H1 (cell line): ENCODE measurements at regions not wholly inside any gene's neighbourhood (a gene's known extent, or its start where the extent isn't known, plus 50 kb on each side); places are given as distances from the start of the nearest gene placed in this dataset.

Experiments
- CTCF ChIA-PET: fragments of 300-600 bp; sonication (Branson Sonifier 250); formaldehyde crosslinking; loops from one replicate; lab custom pipeline; 2021; ENCODE audit not compliant: partially characterized antibody; lab: Charles Lee
- POLR2A ChIA-PET: fragments of 300-600 bp; sonication (Branson Sonifier 250); formaldehyde crosslinking; loops from one replicate; lab custom pipeline; 2021; ENCODE audit warnings: inconsistent platforms; ENCODE audit not compliant: partially characterized antibody; lab: Charles Lee
- DNase-seq, 2 experiments: peaks; one replicate each; pipeline versions ENCODE4 v3.0.0 to v3.0.0-alpha.2; 2010 to 2022; ENCODE audit warnings: low spot score in 2 of 2, low read depth in 1 of 2, mixed read lengths in 1 of 2
- FAIRE-seq: peaks from 2 replicates; lab custom pipeline; 2011; peaks lifted over from hg19 to GRCh38; lab: Jason Lieb, UNC
- H2AFZ ChIP-seq: 2 replicates; pipeline ENCODE4 v1.8.1; 2012; ENCODE audit warnings: low read length, inconsistent platforms
- H2AK5ac ChIP-seq: 2 replicates; pipeline ENCODE4 v1.6.1; 2013; ENCODE audit warnings: low read depth, low read length
- H2BK120ac ChIP-seq: replicated peaks from 2 replicates; pipeline ENCODE3; 2013; ENCODE audit warnings: low read depth, low read length, inconsistent platforms
- H2BK12ac ChIP-seq: 2 replicates; pipeline ENCODE4 v1.6.1; 2013; ENCODE audit warnings: low read depth, low read length
- H2BK15ac ChIP-seq: 2 replicates; pipeline ENCODE4 v1.6.1; 2013; ENCODE audit warnings: low read length
- H2BK20ac ChIP-seq: 2 replicates; pipeline ENCODE4 v1.6.1; 2013; ENCODE audit warnings: low read length
- H2BK5ac ChIP-seq: 2 replicates; pipeline ENCODE4 v1.6.1; 2013; ENCODE audit warnings: low read depth, low read length
- H3K14ac ChIP-seq: 2 replicates; pipeline ENCODE4 v1.6.1; 2013; ENCODE audit warnings: inconsistent platforms; ENCODE audit not compliant: insufficient read length
- H3K18ac ChIP-seq: 2 replicates; pipeline ENCODE4 v1.6.1; 2013; ENCODE audit warnings: low read length; ENCODE audit errors: extremely low read depth
- H3K23ac ChIP-seq: 2 replicates; pipeline ENCODE4 v1.6.1; 2013; ENCODE audit warnings: inconsistent platforms; ENCODE audit not compliant: insufficient read length
- H3K23me2 ChIP-seq: 2 replicates; pipeline ENCODE4 v1.6.1; 2013; ENCODE audit warnings: low read depth, low read length
- H3K27ac ChIP-seq: 2 replicates; pipeline ENCODE4 v1.6.1; 2011; ENCODE audit warnings: low read depth, low read length, inconsistent platforms
- H3K27me3 ChIP-seq, 4 experiments: replicated peaks in 1 of 4; 1 replicate in 1 of 4; 2 replicates in 3 of 4; pipeline versions ENCODE4 v1.6.1 to v1.8.1; 2011 to 2013; ENCODE audit warnings: low read length in 3 of 4, mild to moderate bottlenecking in 3 of 4, inconsistent platforms in 2 of 4, mixed read lengths in 2 of 4, moderate library complexity in 1 of 4; ENCODE audit not compliant: control insufficient read depth in 3 of 4, insufficient read depth in 3 of 4; ENCODE audit errors: extremely low read depth in 1 of 4
- H3K36me3 ChIP-seq, 4 experiments: 2 replicates each; pipeline versions ENCODE4 v1.6.1 to v1.8.1; 2011 to 2013; ENCODE audit warnings: mild to moderate bottlenecking in 4 of 4, low read length in 3 of 4, moderate library complexity in 2 of 4, control low read depth in 1 of 4, inconsistent platforms in 1 of 4; ENCODE audit not compliant: insufficient read depth in 4 of 4, control insufficient read depth in 2 of 4
- H3K4ac ChIP-seq: replicated peaks from 2 replicates; pipeline ENCODE3; 2013; ENCODE audit warnings: low read length, low read depth, mixed read lengths, inconsistent platforms; ENCODE audit not compliant: insufficient read length
- H3K4me1 ChIP-seq, 4 experiments: replicated peaks in 1 of 4; 1 replicate in 1 of 4; 2 replicates in 3 of 4; pipeline versions ENCODE4 v1.6.1 to v1.8.1; 2011 to 2013; ENCODE audit warnings: low read length in 3 of 4, inconsistent platforms in 2 of 4, mixed read lengths in 1 of 4; ENCODE audit not compliant: insufficient read depth in 4 of 4, control insufficient read depth in 3 of 4
- H3K4me2 ChIP-seq, 2 experiments: 2 replicates each; pipeline versions ENCODE4 v1.6.1 to v1.8.1; 2011 to 2013; ENCODE audit warnings: low read depth in 2 of 2, low read length in 2 of 2, control low read depth in 1 of 2, inconsistent platforms in 1 of 2, mild to moderate bottlenecking in 1 of 2; ENCODE audit not compliant: insufficient read depth in 1 of 2
- H3K4me3 ChIP-seq, 4 experiments: fragments of 200-600, 300-600 bp in 1 of 4; sonication (generic), shearing (Covaris generic), sonication (Bioruptor Twin) in 1 of 4; 2 replicates each; pipeline versions ENCODE4 v1.5.1 to v1.8.1; 2011 to 2016; ENCODE audit warnings: low read length in 4 of 4, low read depth in 3 of 4, control low read depth in 2 of 4, inconsistent platforms in 2 of 4, mild to moderate bottlenecking in 2 of 4, mixed read lengths in 1 of 4, moderate library complexity in 1 of 4; ENCODE audit not compliant: insufficient read depth in 2 of 4; ENCODE audit errors: extremely low read depth in 1 of 4
- H3K56ac ChIP-seq: replicated peaks from 2 replicates; pipeline ENCODE3; 2013; ENCODE audit warnings: low read depth, mild to moderate bottlenecking, mixed read lengths, low read length, inconsistent platforms; ENCODE audit not compliant: insufficient read length
- H3K79me1 ChIP-seq: 2 replicates; pipeline ENCODE4 v1.6.1; 2013; ENCODE audit warnings: low read depth, low read length, control low read depth
- H3K79me2 ChIP-seq, 2 experiments: 2 replicates each; pipeline versions ENCODE4 v1.6.1 to v1.8.1; 2012 to 2013; ENCODE audit warnings: low read length in 2 of 2, mild to moderate bottlenecking in 2 of 2, inconsistent platforms in 1 of 2; ENCODE audit not compliant: insufficient read depth in 2 of 2, control insufficient read depth in 1 of 2
- H3K9ac ChIP-seq, 4 experiments: replicated peaks in 1 of 4; 1 replicate in 1 of 4; 2 replicates in 3 of 4; pipeline versions ENCODE4 v1.6.1 to v1.8.1; 2011 to 2013; ENCODE audit warnings: low read depth in 3 of 4, low read length in 3 of 4, control low read depth in 2 of 4, mild to moderate bottlenecking in 2 of 4, moderate library complexity in 2 of 4, inconsistent platforms in 1 of 4; ENCODE audit errors: extremely low read depth in 1 of 4
- H3K9me3 ChIP-seq, 2 experiments: 2 replicates each; pipeline versions ENCODE4 v1.6.1 to v1.8.1; 2012 to 2013; ENCODE audit warnings: mild to moderate bottlenecking in 2 of 2, moderate library complexity in 2 of 2, control low read depth in 1 of 2, inconsistent platforms in 1 of 2, low read depth in 1 of 2, low read length in 1 of 2, mixed read lengths in 1 of 2; ENCODE audit not compliant: insufficient read depth in 2 of 2
- H4K20me1 ChIP-seq, 2 experiments: replicated peaks in 1 of 2; 2 replicates each; pipeline versions ENCODE3 to v1.8.1; 2011 to 2013; ENCODE audit warnings: inconsistent platforms in 2 of 2, low read length in 2 of 2, mild to moderate bottlenecking in 1 of 2; ENCODE audit not compliant: insufficient read depth in 2 of 2, control insufficient read depth in 1 of 2
- H4K5ac ChIP-seq: 2 replicates; pipeline ENCODE4 v1.6.1; 2013; ENCODE audit warnings: low read length, low read depth, mixed read lengths, inconsistent platforms; ENCODE audit not compliant: insufficient read length
- H4K8ac ChIP-seq: 2 replicates; pipeline ENCODE4 v1.8.0; 2013; ENCODE audit warnings: mild to moderate bottlenecking, moderate library complexity, low read length, inconsistent platforms; ENCODE audit not compliant: insufficient read depth; ENCODE audit errors: extremely low read depth
- H4K91ac ChIP-seq: replicated peaks from 2 replicates; pipeline ENCODE3; 2013; ENCODE audit warnings: low read length, mixed read lengths, inconsistent platforms; ENCODE audit not compliant: insufficient read length
- CBX5 ChIP-seq: fragments of 300-800, 300-1000 bp; sonication (generic); IDR thresholded peaks from 2 replicates; pipeline ENCODE4 v1.7.1; 2016; ENCODE audit warnings: antibody characterized with exemption, low read length, low read depth
- CEBPB ChIP-seq: IDR thresholded peaks from 2 replicates; pipeline ENCODE4 v1.6.1; 2012; ENCODE audit warnings: low read depth, low read length
- NRF1 ChIP-seq: IDR thresholded peaks from 2 replicates; pipeline ENCODE4 v1.6.1; 2011; ENCODE audit warnings: mild to moderate bottlenecking, low read depth, low read length, improper control_type of control experiment
- POLR2A ChIP-seq, 2 experiments: IDR thresholded peaks; 1 replicate in 1 of 2; 2 replicates in 1 of 2; pipeline ENCODE4 v1.6.1; 2011; ENCODE audit warnings: low read depth in 2 of 2, low read length in 2 of 2, mild to moderate bottlenecking in 2 of 2; ENCODE audit errors: control extremely low read depth in 1 of 2
- SP2 ChIP-seq: IDR thresholded peaks from 2 replicates; pipeline ENCODE4 v1.6.1; 2012; ENCODE audit warnings: mild to moderate bottlenecking, low read length, inconsistent platforms
- SRF ChIP-seq: IDR thresholded peaks from 2 replicates; pipeline ENCODE4 v1.6.1; 2011; ENCODE audit warnings: mild to moderate bottlenecking, low read depth, low read length, moderate library complexity
- ZNF274 ChIP-seq: IDR thresholded peaks from 2 replicates; pipeline ENCODE4 v1.7.0; 2012; ENCODE audit warnings: low read length, borderline replicate concordance; ENCODE audit errors: extremely low read depth
- WGBS, 2 experiments: shearing (Covaris generic) in 1 of 2; methylation state at CpG; one replicate each; pipeline versions ENCODE4 v1.1.6 to v1.1.7; 2013 to 2015; ENCODE audit warnings: low lambda C conversion rate in 2 of 2, mixed read lengths in 2 of 2, inconsistent platforms in 1 of 2, low coverage in 1 of 2, missing lambda C conversion rate in 1 of 2; ENCODE audit not compliant: insufficient replicate concordance in 2 of 2, insufficient coverage in 1 of 2, insufficient read length in 1 of 2; ENCODE audit errors: extremely low coverage in 1 of 2, missing lambda C conversion rate in 1 of 2; 5-methylcytosine and 5-hydroxymethylcytosine counted together
- TF ChIP-seq, protein P1 (sequence below): IDR thresholded peaks from 2 replicates; pipeline ENCODE4 v1.6.1; 2011; ENCODE audit warnings: low read depth, mild to moderate bottlenecking, low read length; ENCODE audit not compliant: insufficient read depth
- TF ChIP-seq, protein P2 (sequence below): IDR thresholded peaks from 2 replicates; pipeline ENCODE4 v1.6.1; 2012; ENCODE audit warnings: inconsistent platforms

DNA sequence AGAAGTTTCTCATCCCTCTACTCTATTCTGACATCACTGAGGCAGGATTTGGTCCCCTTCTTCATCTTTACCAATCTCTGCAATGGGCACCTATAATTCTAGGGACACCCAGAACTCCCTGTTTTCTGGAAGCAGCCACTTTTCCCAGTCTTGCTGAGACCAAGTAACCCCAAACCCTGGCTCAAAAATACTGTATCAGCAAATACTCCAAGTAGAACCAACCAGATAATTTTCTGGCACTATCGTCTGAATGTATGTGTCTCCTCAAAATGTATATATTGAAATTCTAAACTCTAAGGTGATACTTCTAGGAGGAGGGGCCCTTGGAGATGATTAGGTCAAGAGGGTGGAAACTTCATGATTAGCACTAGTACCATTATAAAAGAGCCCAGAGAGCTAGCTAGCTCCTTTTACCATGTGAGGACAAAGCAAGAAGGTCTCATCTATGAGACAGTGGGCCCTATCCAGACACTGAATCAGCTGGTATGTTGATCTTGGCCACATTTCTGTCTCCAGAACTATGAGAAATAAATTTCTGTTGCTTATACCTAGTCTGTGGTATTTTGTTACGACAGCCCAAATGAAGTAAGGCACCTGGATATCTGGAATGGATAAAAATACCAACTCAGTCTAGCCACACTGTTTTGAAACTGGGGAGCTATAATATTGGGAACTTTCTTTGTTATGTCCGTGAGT, 464.4 kb downstream of the CDH11 start:
- FAIRE-seq (no peak), DNase-seq (no peak)
- H3K9ac ChIP-seq, result no peak overlapping the region
- no peaks in the 10 kb centered on the region for H3K4me1 ChIP-seq
- H2BK120ac ChIP-seq, result no peak overlapping the region
- no peak overlapping the region for H3K56ac ChIP-seq
- H3K23ac ChIP-seq, result no peak overlapping the region
- H3K14ac ChIP-seq, result no peak overlapping the region
- no peaks in the 10 kb centered on the region for H3K27me3 ChIP-seq
- H3K4me2 ChIP-seq, result no peak overlapping the region
- no peak overlapping the region for H2BK5ac ChIP-seq
- no peak overlapping the region for H4K8ac ChIP-seq
- H2BK20ac ChIP-seq, result no peak overlapping the region
- no peak overlapping the region for H3K4ac ChIP-seq
- no peaks in the 10 kb centered on the region for H4K20me1 ChIP-seq
- no peak overlapping the region for H3K18ac ChIP-seq
- H4K91ac ChIP-seq, result no peak overlapping the region
- no peak overlapping the region for H2BK15ac ChIP-seq
- WGBS, 2 experiments, result 90% methylated on average over 3 of the region's 3 CpGs; no CpG with 5 or more reads in 1 of the 2 experiments
- TF ChIP-seq, protein P1, sequence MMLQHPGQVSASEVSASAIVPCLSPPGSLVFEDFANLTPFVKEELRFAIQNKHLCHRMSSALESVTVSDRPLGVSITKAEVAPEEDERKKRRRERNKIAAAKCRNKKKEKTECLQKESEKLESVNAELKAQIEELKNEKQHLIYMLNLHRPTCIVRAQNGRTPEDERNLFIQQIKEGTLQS, result no peak
- TF ChIP-seq NRF1 (no peak), CEBPB (no peak), ZNF274 (no peak), POLR2A (IDR thresholded peaks at IDR 0.05; ENCODE audit: control extremely low read depth in 1 of 2, low read depth in 2 of 2, low read length in 2 of 2) (no peak), SRF (no peak), SP2 (no peak), CBX5 (no peak)
- TF ChIP-seq, protein P2, sequence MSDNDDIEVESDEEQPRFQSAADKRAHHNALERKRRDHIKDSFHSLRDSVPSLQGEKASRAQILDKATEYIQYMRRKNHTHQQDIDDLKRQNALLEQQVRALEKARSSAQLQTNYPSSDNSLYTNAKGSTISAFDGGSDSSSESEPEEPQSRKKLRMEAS, result no peak
- H3K27ac ChIP-seq, result no peak overlapping the region
- no peaks in the 10 kb centered on the region for H3K23me2 ChIP-seq
- no peaks in the 10 kb centered on the region for H3K9me3 ChIP-seq
- H2AK5ac ChIP-seq, result no peak overlapping the region
- H3K79me1 ChIP-seq, result no peaks in the 10 kb centered on the region
- H3K36me3 ChIP-seq, result no peaks in the 10 kb centered on the region
- POLR2A ChIA-PET, result no interaction called here
- no peak overlapping the region for H4K5ac ChIP-seq
- H3K4me3 ChIP-seq, result no peak overlapping the region
- no peak overlapping the region for H2BK12ac ChIP-seq
- H3K79me2 ChIP-seq, result no peaks in the 10 kb centered on the region
- no peak overlapping the region for H2AFZ ChIP-seq
- CTCF ChIA-PET, result interaction anchor here (0.6 to 1.6 kb wide), 3 partner anchors 9 to 1055 kb away, joined by 3 read pairs; no protein-coding TSS in a partner anchor
